ENCODE measurements at regions not wholly inside any gene's neighbourhood (a gene's known extent, or its start where the extent isn't known, plus 50 kb on each side); places are given as distances from the start of the nearest gene placed in this dataset.

GRCh38 chr15:46317029-46317428, 682.2 kb downstream of the SQOR start:
- Mint-ChIP-seq H3K27ac (ENCODE audit: unreplicated experiment) (no peak overlapping the region), H3K9me3 (ENCODE audit: unreplicated experiment) (no peaks in the 10 kb centered on the region), H3K4me1 (ENCODE audit: low read depth, unreplicated experiment) (no peaks in the 10 kb centered on the region), H3K4me3 (ENCODE audit: unreplicated experiment) (no peak overlapping the region), H3K27me3 (ENCODE audit: low read depth, unreplicated experiment) (no peaks in the 10 kb centered on the region), H3K36me3 (ENCODE audit: low read depth, unreplicated experiment) (no peaks in the 10 kb centered on the region)
- no peak overlapping the region for H3K4me2 ChIP-seq (ENCODE audit: low read length)
- no peak overlapping the region for H3K9ac ChIP-seq (ENCODE audit: low read length)
- DNase-seq (ENCODE audit: low read depth) (no peak), FAIRE-seq (no peak)
- no peaks in the 10 kb centered on the region for H3K79me2 ChIP-seq (ENCODE audit: insufficient read depth, low read length)
- TF ChIP-seq CTCF (IDR thresholded peaks at IDR 0.05; ENCODE audit: insufficient read depth, low read depth, low read length) (no peak), EZH2 (IDR thresholded peaks at IDR 0.05; ENCODE audit: insufficient read depth, low read length) (no peak)
- no peak overlapping the region for H3K4me3 ChIP-seq (ENCODE audit: insufficient read depth, low read depth, low read length)
- H4K20me1 ChIP-seq (ENCODE audit: insufficient read depth, low read length) = no peaks in the 10 kb centered on the region
- no peaks in the 10 kb centered on the region for H3K9me3 ChIP-seq (ENCODE audit: insufficient read depth, low read depth, low read length)
- H3K27me3 ChIP-seq (ENCODE audit: insufficient read depth, low read length) = no peaks in the 10 kb centered on the region
- H3K27ac ChIP-seq (ENCODE audit: low read depth, low read length) = no peak overlapping the region
- no peaks in the 10 kb centered on the region for H3K36me3 ChIP-seq (ENCODE audit: insufficient read depth, low read length)
- H3K4me1 ChIP-seq (ENCODE audit: insufficient read depth, low read length) = no peaks in the 10 kb centered on the region
- no peak overlapping the region for H2AFZ ChIP-seq (ENCODE audit: low read depth, low read length)

DNA sequence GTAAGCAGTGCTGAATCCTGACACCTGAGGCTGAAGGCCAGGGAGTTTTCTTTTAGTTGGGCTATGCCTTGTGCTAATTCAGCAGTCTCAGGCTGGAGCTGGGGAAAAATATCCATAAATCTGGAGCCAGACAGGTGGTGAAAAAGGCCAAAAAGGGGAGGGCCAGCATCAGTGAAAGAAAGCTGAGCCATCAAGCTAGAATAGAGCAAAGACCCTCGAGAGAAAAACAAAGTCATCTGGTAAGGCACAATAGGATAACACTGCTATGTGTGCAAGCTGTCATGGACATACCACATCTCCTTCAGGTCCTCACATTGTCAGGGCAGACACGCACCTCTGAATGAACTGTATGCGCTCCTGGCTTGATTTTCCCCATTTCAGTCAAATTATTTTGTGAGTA, 687.9 kb downstream of the SQOR start:
- TF ChIP-seq EZH2 (IDR thresholded peaks at IDR 0.05; ENCODE audit: insufficient read depth, low read length) (no peak), CTCF (IDR thresholded peaks at IDR 0.05; ENCODE audit: insufficient read depth, low read depth, low read length) (no peak)
- H3K27me3 Mint-ChIP-seq (ENCODE audit: low read depth, unreplicated experiment) = no peaks in the 10 kb centered on the region

GRCh38 chr15:46326173-46326572, 691.3 kb downstream of the SQOR start:
- H4K20me1 ChIP-seq (ENCODE audit: insufficient read depth, low read length) = no peaks in the 10 kb centered on the region
- FAIRE-seq (no peak), DNase-seq (ENCODE audit: low read depth) (no peak)
- H3K27me3 Mint-ChIP-seq (ENCODE audit: low read depth, unreplicated experiment) = no peaks in the 10 kb centered on the region
- no peaks in the 10 kb centered on the region for H3K27me3 ChIP-seq (ENCODE audit: insufficient read depth, low read length)
- no peak overlapping the region for H3K27ac Mint-ChIP-seq (ENCODE audit: unreplicated experiment)
- no peak overlapping the region for H3K9ac ChIP-seq (ENCODE audit: low read length)
- H3K9me3 ChIP-seq (ENCODE audit: insufficient read depth, low read depth, low read length) = no peaks in the 10 kb centered on the region
- H3K4me1 Mint-ChIP-seq (ENCODE audit: low read depth, unreplicated experiment) = no peaks in the 10 kb centered on the region
- no peak overlapping the region for H3K4me3 Mint-ChIP-seq (ENCODE audit: unreplicated experiment)
- no peak overlapping the region for H3K4me3 ChIP-seq (ENCODE audit: insufficient read depth, low read depth, low read length)
- no peak overlapping the region for H3K27ac ChIP-seq (ENCODE audit: low read depth, low read length)
- no peaks in the 10 kb centered on the region for H3K36me3 ChIP-seq (ENCODE audit: insufficient read depth, low read length)
- no peak overlapping the region for H2AFZ ChIP-seq (ENCODE audit: low read depth, low read length)
- H3K79me2 ChIP-seq (ENCODE audit: insufficient read depth, low read length) = no peaks in the 10 kb centered on the region
- H3K4me1 ChIP-seq (ENCODE audit: insufficient read depth, low read length) = no peaks in the 10 kb centered on the region
- H3K36me3 Mint-ChIP-seq (ENCODE audit: low read depth, unreplicated experiment) = no peaks in the 10 kb centered on the region
- H3K4me2 ChIP-seq (ENCODE audit: low read length) = no peak overlapping the region
- H3K9me3 Mint-ChIP-seq (ENCODE audit: unreplicated experiment) = no peaks in the 10 kb centered on the region
- TF ChIP-seq EZH2 (IDR thresholded peaks at IDR 0.05; ENCODE audit: insufficient read depth, low read length) (no peak), CTCF (IDR thresholded peaks at IDR 0.05; ENCODE audit: insufficient read depth, low read depth, low read length) (no peak)

More for the DNA sequence above, 687.9 kb downstream of the SQOR start:
- H3K4me2 ChIP-seq (ENCODE audit: low read length) = no peak overlapping the region
- Mint-ChIP-seq H3K4me1 (ENCODE audit: low read depth, unreplicated experiment) (no peaks in the 10 kb centered on the region), H3K36me3 (ENCODE audit: low read depth, unreplicated experiment) (no peaks in the 10 kb centered on the region), H3K27ac (ENCODE audit: unreplicated experiment) (no peak overlapping the region), H3K9me3 (ENCODE audit: unreplicated experiment) (no peaks in the 10 kb centered on the region), H3K4me3 (ENCODE audit: unreplicated experiment) (no peak overlapping the region)
- no peaks in the 10 kb centered on the region for H3K9me3 ChIP-seq (ENCODE audit: insufficient read depth, low read depth, low read length)
- H3K79me2 ChIP-seq (ENCODE audit: insufficient read depth, low read length) = no peaks in the 10 kb centered on the region
- no peaks in the 10 kb centered on the region for H3K4me1 ChIP-seq (ENCODE audit: insufficient read depth, low read length)
- no peak overlapping the region for H3K9ac ChIP-seq (ENCODE audit: low read length)
- H2AFZ ChIP-seq (ENCODE audit: low read depth, low read length) = no peak overlapping the region
- no peaks in the 10 kb centered on the region for H3K36me3 ChIP-seq (ENCODE audit: insufficient read depth, low read length)
- no peak for FAIRE-seq
- no peak overlapping the region for H3K27ac ChIP-seq (ENCODE audit: low read depth, low read length)
- no peak overlapping the region for H3K4me3 ChIP-seq (ENCODE audit: insufficient read depth, low read depth, low read length)
- H3K27me3 ChIP-seq (ENCODE audit: insufficient read depth, low read length) = no peaks in the 10 kb centered on the region
- DNase-seq (ENCODE audit: low read depth) = no peak
- H4K20me1 ChIP-seq (ENCODE audit: insufficient read depth, low read length) = no peaks in the 10 kb centered on the region

Measured in astrocyte (in vitro differentiated cells and primary cell).